NCI-H1092 treated with DMSO at 0.1 percent for 48 hours (cell line): ENCODE measurements at regions not wholly inside any gene's neighbourhood (a gene's known extent, or its start where the extent isn't known, plus 50 kb on each side); places are given as distances from the start of the nearest gene placed in this dataset.
"Not testable (repeated sequence)": the region's sequence is repeated elsewhere in the genome, so short reads cannot be mapped to it uniquely, and the experiment has no call there.

Experiments
- DNase-seq: peaks from one replicate; lab custom pipeline; 2025; lab: John Stamatoyannopoulos, UW

DNA sequence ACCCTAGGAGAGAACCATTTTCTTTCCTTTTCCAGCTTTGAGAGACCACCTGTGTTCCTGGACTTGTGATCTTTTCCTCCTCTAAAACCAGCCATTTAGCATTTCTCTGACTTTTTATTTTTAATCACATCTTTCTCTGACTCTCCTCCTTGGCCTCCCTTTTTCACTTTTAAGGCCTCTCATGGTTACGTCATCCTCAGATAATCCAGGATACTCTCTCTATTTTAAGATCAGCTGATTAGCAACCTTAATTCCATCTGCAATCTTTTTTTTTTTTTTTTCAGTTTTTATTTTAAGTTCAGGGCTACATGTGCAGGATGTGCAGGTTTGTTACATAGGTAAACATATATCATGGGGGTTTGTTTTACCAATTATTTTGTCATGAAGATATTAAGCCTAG, 54.0 kb downstream of the RFPL4B start:
- DNase-seq, result no peak

DNA sequence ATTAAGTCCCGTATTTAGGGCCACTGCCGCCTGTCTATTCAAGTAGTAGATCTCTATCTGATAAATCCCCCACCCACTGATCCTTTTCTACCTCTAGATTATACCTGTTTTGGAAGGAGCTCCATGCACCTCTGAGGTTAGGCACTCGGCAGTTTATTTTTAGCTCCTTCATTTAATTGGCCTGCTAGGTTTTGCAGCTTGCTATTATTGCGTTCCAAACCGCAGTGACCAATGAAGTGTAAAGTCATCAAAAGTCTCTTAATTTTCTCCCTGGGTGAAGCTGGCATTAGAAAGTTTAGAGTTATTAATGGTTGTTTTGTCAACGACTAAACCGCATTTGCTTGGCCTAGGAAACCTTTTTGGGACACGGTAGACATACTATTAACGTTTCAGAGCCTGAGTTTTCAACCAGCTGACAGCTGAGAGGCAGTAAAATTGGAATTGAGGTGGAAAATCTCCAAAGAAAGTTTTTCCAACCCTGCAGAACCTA, 60.0 kb downstream of the RFPL4B start:
- DNase-seq, result no peak

DNA sequence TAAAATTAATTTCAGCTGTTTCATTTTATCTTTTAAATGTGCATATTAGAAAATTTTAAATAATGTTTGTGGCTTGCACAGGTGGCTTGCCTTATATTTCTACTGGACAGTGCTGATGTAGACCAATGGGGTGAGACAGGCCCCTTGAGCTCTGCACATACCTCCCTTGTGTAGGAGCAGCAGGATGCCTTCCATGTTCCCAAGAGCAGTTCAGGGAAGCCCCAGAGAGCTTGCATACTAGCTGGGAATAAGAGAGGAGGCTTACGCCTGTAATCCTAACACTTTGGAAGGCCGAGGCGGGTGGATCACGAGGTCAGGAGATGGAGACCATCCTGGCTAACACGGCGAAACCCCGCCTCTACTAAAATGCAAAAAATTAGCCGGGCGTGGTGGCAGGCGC, 61.4 kb downstream of the RFPL4B start:
- no peak for DNase-seq

DNA sequence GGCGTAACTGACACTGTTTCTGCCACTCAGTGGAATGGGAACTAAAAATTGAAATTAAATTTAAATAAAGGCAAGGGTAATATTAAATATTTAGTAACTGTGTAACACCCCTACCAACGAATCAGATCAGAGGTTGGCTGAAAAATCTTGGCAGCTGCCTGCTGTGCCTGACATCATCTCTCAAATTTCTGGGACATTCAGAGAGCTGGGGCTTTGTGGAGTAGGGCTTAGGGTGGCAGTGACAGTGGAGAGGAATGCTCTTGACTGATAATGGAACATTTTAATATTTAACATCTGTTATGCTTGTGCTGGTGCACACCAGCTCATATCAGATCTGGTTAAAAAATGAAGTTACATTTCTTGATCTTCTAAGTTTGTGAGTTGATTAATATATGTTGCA, 62.2 kb downstream of the RFPL4B start:
- DNase-seq, result no peak

DNA sequence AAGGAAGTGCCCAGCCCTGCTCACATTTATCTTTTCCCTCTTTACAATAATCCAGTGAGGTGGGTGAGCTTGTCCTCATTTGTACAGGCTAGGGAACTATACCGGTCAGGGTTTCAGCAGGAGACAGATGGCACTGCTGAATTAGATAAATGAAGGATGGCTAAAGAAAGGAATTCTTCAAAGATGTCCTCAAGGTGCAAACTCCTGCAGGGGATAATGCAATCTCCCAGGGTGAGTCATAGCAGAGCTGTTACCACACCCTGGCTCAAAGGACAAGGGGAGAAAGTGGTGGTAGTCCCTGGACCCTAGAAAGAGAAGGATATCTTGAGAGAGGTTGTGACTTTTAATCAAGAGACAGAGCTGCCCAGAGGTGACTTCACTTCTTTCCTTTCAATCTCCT, 66.7 kb downstream of the RFPL4B start:
- no peak for DNase-seq

DNA sequence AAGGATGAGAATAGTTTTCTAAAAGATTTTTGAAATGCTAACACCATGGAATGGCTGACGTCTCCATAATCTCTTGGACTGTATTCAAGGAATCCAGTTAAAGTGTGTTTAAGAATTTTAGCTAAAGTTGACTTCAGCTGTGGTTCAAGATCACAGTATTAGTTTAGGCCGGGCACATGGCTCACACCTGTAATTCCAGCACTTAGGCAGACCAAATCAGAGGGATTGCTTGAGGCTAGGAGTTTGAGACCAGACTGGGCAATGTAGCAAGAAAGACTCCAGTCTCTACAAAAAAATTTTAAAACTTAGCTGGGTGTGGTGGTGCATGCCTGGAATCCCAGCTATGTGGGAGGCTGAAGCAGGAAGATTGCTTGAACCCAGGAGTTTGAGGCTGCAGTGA, 68.2 kb downstream of the RFPL4B start:
- no peak for DNase-seq

DNA sequence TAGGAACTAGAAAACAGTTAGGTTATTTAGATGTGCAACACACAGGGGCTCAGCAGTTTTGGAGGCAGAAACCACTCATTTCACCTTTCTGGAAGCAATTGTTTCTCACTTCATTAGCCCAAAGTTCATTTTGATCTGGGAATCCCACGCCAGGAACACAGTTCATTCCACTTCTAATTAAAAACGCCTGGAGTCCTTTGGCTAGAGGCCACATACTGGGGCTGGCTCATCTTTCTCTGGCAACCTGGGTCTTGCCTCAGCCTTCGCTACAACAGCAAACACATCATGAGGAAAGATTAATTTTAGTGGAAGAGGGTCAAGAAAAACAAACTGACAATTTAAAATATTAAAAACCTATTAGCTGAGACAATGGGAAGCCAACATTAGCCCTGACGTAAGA, 69.7 kb downstream of the RFPL4B start:
- no peak for DNase-seq

DNA sequence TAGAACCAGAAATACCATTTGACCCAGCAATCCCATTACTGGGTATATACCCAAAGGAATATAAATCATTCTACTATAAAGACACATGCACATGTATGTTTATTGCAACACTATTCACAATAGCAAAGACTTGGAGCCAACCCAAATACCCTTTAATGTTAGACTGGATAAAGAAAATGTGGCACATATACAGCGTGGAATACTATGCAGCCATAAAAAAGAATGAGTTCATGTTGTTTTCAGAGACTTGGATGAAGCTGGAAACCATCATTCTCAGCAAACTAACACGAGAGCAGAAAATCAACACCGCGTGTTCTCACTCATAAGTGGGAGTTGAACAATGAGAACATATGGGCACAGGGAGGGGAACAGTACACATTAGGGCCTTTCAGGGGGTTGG, 79.9 kb downstream of the RFPL4B start:
- DNase-seq, result not testable (repeated sequence)

DNA sequence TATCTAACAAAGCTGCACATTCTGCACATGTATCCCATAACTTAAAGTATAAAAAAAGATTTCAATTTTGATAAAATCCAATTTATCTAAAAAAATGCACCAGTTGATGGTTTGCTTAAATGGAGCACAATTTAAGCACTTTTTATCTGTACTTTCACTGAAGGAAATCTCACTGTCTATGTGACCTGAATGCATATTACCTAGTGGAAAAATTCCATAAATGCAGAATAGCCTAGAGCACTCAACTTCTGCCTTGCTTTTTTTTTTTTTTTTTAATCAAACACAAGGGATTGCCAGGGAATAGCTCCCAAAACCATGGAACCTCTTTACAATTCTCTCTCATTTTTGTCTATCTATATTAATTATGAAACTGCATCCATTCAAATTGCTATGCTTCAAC, 80.4 kb downstream of the RFPL4B start:
- DNase-seq, result no peak

DNA sequence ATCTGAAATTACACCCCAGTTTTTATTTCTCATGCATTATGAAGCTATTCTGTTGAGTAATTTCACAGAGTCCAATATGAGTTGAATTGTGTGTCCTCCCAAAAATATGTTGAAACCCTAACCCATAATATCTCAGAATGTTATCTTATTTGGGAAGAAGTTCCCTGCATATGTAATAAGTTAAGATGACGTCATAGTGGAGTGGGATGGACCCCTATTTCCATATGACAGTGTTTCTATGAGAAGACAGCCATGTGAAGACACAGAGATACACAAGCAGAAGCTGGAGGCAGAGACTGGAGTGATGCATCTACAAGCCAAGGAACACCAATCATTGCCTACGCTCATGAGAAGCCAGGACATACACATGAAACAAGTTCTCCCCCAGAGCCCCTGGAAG, 81.3 kb downstream of the RFPL4B start:
- DNase-seq, result no peak

DNA sequence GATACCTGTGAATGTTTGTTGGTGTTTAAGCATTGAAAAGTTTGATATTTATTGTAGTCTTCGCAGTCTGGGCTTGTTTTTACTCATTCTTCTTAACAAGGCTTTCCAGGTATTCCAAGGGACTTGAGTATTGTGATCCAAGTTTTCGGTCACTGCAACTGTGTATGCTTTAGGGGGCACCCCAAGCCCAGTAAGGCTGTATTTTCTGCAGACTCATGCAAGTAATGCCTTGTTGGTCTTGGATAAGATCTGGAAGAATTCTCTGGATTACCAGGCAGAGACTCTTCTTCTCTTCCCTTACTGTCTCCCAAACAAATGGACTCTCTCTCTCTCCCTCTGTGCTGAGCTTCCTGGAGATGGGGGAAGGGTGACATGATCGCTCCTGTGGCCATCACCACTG, 82.1 kb downstream of the RFPL4B start:
- no peak for DNase-seq

DNA sequence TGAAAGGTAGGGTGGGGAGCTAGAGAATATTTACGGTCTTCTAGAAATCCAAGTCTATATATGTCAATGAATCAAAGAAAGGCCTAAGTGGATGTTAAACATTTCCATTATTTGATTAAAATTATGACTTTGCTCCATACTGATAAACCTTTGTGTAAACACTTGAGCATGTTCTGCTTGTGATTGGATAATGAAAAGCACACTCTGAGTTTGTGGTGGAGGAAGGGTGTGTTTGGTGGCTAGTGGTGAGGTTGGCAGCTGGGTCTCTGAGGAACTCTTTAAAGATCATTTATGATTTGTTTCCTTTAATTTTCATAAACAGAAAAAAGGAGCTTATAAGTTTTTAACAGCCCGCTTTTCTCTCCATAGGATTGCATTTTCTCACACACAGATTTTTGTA, 84.7 kb downstream of the RFPL4B start:
- no peak for DNase-seq

DNA sequence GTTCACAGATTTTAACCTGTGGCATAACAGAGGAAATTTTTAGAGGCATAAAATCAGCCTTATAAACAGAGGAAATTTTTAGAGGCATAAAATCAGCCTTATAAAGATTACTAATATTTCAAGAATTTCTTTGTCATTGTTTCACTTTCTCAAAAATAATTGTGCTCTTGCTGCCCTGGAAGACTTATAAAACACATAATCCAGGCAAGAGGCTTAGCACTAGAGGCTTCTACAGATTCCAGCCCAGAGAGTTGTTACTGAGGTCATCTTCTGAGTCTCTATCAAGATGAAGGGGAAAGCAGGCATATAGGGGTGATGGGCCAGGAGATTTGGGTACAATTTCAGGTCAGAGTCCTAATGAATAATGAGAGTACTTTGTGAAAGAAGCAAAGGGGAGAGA, 85.7 kb downstream of the RFPL4B start:
- no peak for DNase-seq

DNA sequence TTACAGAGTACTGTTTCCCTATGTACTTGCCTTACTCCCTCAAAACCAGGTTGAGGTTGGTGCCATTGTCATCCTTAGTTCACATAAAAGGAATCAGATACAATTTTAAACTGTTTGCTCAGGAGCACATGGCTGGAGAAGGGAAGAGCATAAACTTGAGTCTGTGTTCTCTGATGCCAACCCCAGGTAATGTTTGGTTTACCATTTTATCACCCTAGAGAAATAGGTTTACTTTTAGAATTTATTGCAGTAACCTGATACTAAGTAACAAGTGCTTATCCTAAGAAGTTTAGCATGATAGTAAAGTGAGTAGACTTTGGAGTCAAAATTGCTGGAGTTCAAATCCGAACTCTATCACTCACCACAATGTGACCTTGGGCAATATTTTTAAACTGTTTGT, 86.3 kb downstream of the RFPL4B start:
- no peak for DNase-seq

DNA sequence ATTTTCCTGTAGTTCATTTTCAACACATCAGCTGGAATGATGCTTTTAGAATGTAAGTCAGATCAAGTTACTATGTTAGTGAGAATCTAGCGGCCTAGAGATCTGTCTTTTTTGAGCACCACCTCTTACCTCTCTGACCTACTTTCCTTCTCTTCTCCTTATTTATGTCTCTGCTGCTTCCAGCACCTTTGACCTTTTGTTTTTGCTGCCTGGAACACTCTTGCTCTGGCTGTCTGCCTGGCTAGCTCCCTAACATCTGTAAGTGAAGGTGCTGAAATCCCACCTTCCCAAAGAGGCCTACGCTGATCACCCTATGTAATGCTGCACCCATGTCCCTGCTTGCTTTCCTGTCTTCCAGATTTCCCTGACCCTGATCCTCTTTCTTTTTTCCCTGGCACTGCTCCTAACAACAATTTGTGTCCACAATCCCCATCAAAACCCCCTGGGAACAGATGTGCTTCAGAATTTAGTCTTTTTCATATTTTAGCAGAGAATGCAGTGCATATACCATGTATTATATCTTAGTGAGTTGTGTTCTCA, 87.8 kb downstream of the RFPL4B start:
- no peak for DNase-seq

DNA sequence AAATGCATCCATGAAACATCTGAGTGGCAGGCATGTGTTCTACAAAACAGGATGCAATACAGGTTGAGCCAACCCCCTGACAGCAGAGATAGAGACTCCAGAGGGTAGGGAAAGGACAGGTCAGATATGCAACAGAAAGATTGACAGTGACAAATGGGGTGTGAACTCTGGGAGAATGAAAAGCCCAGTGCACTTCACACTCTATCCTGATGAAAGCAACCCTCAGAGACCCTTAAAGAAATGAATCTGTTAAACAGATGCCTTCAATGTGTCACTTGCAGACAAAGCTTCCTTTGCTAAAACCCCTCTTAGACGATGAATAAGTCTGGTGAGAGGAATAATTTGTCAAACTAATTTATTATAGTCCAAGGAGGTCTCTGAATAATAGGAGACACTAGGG, 89.9 kb downstream of the RFPL4B start:
- DNase-seq, result no peak

DNA sequence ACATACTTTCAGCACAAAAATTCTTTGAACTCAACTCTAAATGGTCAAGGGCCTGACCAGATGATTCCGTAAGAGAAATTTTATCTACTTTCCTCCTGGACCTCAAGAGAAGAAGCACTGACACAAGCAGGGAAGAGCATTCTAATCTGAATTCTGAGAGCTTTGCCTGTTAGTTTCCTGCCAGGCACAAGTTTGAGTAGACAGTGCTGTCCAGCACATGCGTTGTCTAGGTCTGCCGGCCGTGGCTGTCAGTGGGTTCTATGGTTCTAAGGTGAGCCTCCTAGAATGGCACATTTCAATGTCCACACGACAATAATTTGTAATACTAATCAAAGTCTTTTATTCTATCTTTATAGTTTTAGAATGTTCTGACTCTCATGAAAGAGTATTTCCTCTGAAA, 91.9 kb downstream of the RFPL4B start:
- DNase-seq, result no peak

DNA sequence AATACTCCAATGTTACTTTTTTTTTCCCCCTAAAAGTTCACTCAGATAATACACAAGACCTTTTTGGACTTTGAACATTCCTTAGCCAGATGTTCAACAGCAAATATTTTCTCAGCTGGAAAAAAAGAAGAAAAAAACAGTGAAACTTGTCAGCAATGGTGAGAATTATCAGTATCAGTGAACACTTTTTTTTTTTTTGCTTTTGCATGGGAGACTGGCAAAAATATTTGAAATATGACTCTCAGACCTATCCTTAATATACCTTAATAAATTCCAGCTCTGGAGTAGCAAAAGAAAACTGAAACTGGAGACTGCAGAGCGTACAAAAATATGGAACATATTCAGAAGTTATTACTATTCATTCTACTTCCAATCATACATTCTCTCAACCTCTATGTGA, 92.3 kb downstream of the RFPL4B start:
- no peak for DNase-seq

DNA sequence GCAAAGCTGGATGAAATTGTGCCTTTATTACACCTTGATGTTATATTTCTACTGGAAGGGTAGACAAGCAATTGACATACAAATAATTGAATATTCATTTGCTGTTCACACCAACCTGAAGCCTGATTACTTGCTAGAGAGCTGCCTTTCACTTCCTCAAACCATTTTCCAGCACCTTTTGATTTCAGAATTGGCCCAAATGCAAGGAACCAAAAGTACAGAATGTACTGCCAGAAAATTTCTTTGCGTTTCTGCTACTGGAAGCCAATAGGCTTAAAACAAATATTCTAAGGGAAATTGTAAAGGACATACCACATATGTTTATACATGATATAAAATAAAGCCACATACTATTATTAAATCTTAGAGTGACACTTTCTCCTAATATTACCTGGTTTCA, 94.5 kb downstream of the RFPL4B start:
- DNase-seq, result no peak

DNA sequence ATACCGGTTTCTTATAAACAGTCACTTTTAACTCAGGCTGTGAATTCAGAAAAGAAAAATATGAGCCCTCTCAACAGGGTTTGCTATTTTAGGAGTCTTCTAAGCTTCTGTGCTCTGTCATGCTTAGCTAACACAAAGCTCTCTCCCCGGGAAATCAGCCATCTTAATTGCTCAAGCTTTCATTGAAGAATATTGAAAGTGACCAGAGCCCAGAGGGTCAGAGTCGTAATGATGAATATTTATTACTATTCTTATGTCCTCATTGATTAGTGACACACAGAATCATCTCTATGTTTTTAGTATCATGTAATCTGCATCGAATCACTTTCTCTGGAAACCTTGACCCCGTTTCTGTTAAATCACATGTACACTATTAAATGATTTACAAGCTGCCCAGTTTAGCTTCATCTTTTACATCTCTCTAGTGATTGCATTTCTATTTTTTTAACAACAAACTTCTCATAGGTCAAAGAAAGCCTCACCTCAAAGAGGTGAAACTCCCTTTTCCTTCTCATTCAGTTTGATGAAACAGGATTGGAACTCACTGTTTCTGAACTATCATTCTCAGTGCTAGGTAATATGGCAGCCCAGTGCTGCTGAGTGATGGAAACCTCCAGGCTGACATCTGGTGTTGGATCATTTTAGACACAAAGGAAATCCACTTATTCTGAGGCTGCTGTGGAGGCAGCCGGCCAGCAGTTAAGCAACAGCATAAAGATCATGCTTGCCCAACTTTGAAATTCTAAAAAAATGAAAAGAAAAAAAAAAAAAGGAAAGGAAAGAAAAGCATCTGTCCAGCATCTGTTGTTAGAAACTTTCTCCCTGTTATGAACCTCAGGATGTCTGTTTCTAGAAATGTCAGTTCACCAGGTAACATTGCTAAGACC, 96.3 kb downstream of the RFPL4B start:
- DNase-seq, result no peak

DNA sequence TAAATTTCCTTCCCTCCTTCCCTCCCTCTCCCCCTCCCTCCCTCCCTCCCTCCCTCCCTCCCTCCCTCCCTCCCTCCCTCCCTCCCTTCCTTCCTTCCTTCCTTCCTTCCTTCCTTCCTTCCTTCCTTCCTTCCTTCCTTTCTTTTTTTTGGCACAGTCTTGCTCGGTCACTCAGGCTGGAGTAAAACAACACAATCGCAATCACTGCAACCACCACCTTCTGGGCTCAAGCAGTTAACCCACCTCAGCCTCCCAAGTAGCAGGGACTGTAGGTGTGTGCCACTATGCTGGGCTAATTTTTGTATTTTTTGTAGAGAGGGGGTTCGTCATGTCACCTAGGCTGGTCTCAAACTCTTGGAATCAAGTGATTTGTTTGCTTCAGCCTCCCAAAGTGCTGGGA, 101.7 kb downstream of the RFPL4B start:
- not testable (repeated sequence) for DNase-seq

DNA sequence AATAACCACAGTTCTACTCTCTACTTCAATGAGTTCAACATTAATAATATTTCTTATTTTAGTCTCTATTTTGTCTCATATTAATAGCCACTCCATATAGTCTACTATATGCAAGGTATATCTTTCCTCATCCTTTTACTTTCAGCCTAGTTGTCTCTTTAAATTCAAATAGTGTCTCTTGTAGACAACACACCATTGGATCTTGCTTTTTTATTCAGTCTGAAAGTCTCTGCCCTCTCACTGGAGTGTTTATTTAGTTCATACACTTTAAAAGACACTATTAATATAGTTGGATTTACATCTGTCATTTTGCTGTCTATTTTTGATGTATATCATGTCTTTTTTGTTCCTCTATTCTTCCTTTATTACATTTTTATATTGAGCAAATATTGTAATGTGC, 103.5 kb downstream of the RFPL4B start:
- DNase-seq, result no peak

DNA sequence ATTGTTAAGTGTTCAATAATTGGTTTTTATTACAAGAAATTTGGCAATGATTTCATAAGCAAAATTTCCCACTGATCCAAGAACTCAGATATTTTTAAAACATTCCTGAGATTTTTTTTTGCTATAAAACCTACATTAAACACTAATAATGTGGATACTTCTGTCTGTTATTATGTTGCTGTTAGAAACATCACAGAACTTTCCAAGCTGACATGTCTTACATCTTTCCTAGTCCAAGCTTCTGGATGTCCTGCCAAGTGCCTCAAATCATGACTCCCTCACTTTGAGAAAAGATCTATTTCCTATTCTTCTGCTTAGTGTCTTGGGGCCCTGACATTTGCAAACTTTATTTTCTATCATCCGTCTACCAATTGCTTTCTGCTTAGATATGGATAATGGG, 110.8 kb downstream of the RFPL4B start:
- DNase-seq, result no peak

DNA sequence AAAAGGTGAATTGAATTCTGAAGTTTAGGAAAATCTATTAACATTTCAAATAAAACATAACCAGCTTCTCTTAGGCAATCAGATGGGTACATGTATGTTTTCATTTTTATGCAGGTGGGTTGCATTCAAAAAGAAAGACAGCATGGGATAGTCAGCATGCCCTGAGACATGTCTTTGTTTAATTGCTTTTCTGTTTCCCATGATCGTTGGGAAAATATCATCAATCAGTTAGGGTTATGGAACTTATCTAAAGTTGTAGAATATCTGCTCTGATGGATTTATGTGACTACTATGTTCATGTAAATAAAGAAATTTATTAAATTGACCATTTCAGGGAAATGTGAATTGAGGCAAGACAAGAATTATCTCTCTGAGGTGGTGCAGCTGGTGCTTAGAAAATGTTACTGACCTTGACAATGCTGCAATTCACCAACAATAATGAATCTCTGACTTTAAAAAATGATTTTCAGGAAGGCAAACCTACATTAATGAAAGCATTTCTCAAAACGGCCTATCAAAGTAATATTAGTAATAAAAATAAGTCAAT, 112.7 kb downstream of the RFPL4B start:
- no peak for DNase-seq
